ENCODE measurements at regions not wholly inside any gene's neighbourhood (a gene's known extent, or its start where the extent isn't known, plus 50 kb on each side); places are given as distances from the start of the nearest gene placed in this dataset.

DNA sequence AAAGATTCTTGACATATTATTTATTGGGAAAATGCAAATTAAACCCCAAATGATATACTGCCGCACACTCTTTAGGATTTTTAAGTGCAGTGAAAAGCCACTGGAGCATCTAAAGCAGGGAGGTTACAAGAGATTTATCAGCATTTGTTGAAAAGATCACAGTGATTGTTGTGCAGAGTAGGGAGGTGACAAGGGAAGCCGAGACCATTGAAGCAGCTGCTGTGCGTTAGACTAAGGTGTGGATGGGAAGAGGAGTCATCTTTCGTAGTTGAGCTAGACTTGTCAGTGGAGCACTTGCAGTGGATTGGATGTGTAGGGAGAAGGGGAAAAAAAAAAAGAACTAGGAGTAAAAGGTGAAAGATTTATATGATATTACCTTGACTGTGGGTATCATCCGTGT, 854.6 kb downstream of the NTRK3 start:
- Histone ChIP-seq H3K27me3 (replicated peaks; ENCODE audit: control insufficient read depth, insufficient read depth, low read length) (peaks cover 4% of the 10 kb centered on the region), H3K9me3 (ENCODE audit: control insufficient read depth, low read length) (no peaks in the 10 kb centered on the region), H3K4me1 (ENCODE audit: control insufficient read depth, insufficient read depth, low read length) (no peaks in the 10 kb centered on the region), H3K4me3 (ENCODE audit: low read length) (no peak overlapping the region), H3K9ac (ENCODE audit: low read length) (no peak overlapping the region), H3K36me3 (ENCODE audit: control insufficient read depth, insufficient read depth, low read length, severe bottlenecking) (no peaks in the 10 kb centered on the region)
- DNase-seq (ENCODE audit: low read depth) = no peak

DNA sequence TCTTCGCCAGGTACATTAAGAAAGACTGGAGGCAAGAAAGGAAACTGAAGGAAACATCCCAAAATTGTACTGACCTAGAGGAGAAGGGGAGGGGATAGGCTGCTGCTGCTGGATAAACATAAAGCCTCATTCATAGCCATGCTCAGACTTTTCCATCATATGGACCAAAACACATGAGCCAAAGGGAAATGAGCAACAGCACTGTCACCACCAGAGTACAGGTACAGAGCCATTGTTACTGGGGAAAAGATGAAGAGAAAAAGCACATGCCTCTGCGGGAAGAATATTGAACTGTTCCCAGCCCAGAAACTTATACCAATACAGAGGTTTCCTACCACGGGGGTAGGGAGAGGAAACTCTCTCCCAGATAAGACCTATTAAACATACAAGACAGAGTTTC, 861.9 kb downstream of the NTRK3 start:
- Histone ChIP-seq H3K4me1 (ENCODE audit: control insufficient read depth, insufficient read depth, low read length) (no peaks in the 10 kb centered on the region), H3K9ac (ENCODE audit: low read length) (no peak overlapping the region), H3K9me3 (ENCODE audit: control insufficient read depth, low read length) (peaks cover 17% of the 10 kb centered on the region), H3K27me3 (replicated peaks; ENCODE audit: control insufficient read depth, insufficient read depth, low read length) (no peaks in the 10 kb centered on the region), H3K4me3 (ENCODE audit: low read length) (no peak overlapping the region), H3K36me3 (ENCODE audit: control insufficient read depth, insufficient read depth, low read length, severe bottlenecking) (no peaks in the 10 kb centered on the region)
- DNase-seq (ENCODE audit: low read depth) = no peak

DNA sequence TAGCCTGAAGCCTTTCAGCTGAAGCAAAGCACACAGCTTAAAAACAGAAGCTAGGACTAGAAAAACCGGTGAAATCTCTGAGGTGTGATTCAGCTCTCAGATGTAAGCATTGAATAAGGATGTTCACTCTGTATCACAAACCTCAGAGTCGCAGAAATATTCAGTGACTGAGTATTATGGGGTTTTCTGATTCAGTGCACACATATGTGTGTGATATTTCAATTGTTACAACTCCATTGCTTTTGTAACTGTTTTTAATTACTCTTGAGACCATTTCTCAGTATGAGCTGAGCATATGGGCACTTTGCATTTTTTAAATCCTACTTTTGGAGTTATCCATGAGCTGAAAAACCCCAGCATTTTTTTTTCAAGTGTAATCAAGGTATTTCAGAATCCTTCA, 868.8 kb downstream of the NTRK3 start:
- H3K4me1 ChIP-seq (ENCODE audit: control insufficient read depth, insufficient read depth, low read length) = no peaks in the 10 kb centered on the region
- no peak overlapping the region for H3K4me3 ChIP-seq (ENCODE audit: low read length)
- peaks cover 4% of the 10 kb centered on the region for H3K9me3 ChIP-seq (ENCODE audit: control insufficient read depth, low read length)
- H3K27me3 ChIP-seq (replicated peaks; ENCODE audit: control insufficient read depth, insufficient read depth, low read length) = no peaks in the 10 kb centered on the region
- DNase-seq (ENCODE audit: low read depth) = no peak
- no peak overlapping the region for H3K9ac ChIP-seq (ENCODE audit: low read length)
- H3K36me3 ChIP-seq (ENCODE audit: control insufficient read depth, insufficient read depth, low read length, severe bottlenecking) = no peaks in the 10 kb centered on the region

DNA sequence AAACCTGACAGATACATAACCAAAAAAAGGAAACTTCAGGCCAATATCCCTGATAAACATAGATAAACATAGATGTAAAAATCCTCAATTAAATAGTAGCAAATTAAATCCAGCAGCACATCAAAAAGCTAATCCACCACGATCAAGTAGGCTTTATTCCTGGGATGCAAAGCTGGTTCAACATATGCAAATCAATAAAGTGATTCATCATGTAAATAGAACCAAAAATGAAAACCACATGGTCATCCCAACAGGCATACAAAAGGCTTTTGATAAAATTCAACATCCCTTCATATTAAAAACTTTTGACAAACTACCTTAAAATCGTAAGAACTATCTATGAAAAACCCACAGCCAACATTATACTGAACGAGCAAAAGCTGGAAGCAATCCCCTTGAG, 882.2 kb downstream of the NTRK3 start:
- no peaks in the 10 kb centered on the region for H3K36me3 ChIP-seq (ENCODE audit: control insufficient read depth, insufficient read depth, low read length, severe bottlenecking)
- H3K4me3 ChIP-seq (ENCODE audit: low read length) = no peak overlapping the region
- no peak for DNase-seq (ENCODE audit: low read depth)
- peaks cover 8% of the 10 kb centered on the region for H3K9me3 ChIP-seq (ENCODE audit: control insufficient read depth, low read length)
- H3K4me1 ChIP-seq (ENCODE audit: control insufficient read depth, insufficient read depth, low read length) = peaks cover 3% of the 10 kb centered on the region
- H3K27me3 ChIP-seq (replicated peaks; ENCODE audit: control insufficient read depth, insufficient read depth, low read length) = no peaks in the 10 kb centered on the region
- no peak overlapping the region for H3K9ac ChIP-seq (ENCODE audit: low read length)

DNA sequence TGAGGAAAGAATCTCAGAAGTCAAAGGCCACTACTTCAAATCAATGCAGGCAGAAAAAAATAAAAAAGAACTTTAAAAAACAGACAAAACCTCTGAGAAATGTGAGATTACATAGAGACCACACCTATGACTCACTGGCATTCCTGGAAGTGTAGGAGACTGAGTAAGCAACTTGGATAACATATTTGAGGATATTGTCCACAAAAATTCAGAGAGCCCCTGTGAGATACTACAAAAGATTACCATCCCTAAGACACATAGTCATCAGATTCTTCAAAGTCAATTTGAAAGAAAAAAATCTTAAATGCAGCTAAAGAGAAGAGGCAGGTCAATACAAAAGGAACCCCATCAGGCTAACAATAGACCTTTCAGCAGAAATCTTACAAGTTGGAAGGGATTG, 887.3 kb downstream of the NTRK3 start:
- Histone ChIP-seq H3K36me3 (ENCODE audit: control insufficient read depth, insufficient read depth, low read length, severe bottlenecking) (no peaks in the 10 kb centered on the region), H3K27me3 (replicated peaks; ENCODE audit: control insufficient read depth, insufficient read depth, low read length) (no peaks in the 10 kb centered on the region), H3K9me3 (ENCODE audit: control insufficient read depth, low read length) (peaks cover 8% of the 10 kb centered on the region), H3K4me3 (ENCODE audit: low read length) (no peak overlapping the region), H3K9ac (ENCODE audit: low read length) (no peak overlapping the region), H3K4me1 (ENCODE audit: control insufficient read depth, insufficient read depth, low read length) (peaks cover 25% of the 10 kb centered on the region)
- DNase-seq (ENCODE audit: low read depth) = peak; percentile 60

DNA sequence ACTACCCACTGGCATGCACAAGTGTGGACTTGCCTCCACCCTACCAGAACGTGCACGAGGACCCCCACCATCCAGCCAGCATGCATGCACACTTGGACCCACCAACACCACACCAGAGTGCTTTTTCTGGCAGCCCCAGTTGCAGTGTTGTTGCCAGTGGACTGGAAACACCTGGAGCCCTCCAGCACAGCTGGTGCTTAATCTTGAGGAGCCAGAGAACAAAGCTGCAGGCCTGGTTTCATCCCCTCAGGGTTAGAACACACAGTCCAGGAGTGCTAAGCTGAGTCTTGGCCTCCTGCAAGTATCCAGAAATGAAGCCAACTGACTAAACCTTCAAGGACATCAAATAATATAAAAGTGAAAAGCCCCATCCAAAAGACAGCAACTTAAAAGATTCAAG, 888.0 kb downstream of the NTRK3 start:
- no peak overlapping the region for H3K9ac ChIP-seq (ENCODE audit: low read length)
- no peak overlapping the region for H3K4me3 ChIP-seq (ENCODE audit: low read length)
- no peak for DNase-seq (ENCODE audit: low read depth)
- no peaks in the 10 kb centered on the region for H3K36me3 ChIP-seq (ENCODE audit: control insufficient read depth, insufficient read depth, low read length, severe bottlenecking)
- H3K27me3 ChIP-seq (replicated peaks; ENCODE audit: control insufficient read depth, insufficient read depth, low read length) = no peaks in the 10 kb centered on the region
- peaks cover 25% of the 10 kb centered on the region for H3K4me1 ChIP-seq (ENCODE audit: control insufficient read depth, insufficient read depth, low read length)
- H3K9me3 ChIP-seq (ENCODE audit: control insufficient read depth, low read length) = peaks cover 8% of the 10 kb centered on the region

DNA sequence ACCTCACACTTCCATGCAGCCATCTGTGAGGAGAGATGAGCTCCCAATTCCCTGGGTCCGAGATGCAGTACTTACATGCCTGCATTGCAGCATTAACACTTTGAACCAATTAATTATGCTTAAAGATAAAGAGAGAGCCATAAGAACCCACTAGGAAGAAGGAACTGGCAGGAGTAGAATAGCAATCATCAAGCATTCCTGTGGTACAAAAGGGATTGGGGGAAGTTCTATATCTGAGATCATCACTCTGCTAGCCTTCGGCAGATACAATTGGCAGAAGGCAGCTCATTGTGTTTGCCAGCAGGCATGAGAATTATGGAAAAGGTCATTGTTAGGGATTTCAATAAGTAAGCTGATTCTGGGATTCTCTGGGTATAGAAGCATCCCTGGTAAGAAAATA, 891.4 kb downstream of the NTRK3 start:
- peaks cover 25% of the 10 kb centered on the region for H3K4me1 ChIP-seq (ENCODE audit: control insufficient read depth, insufficient read depth, low read length)
- H3K4me3 ChIP-seq (ENCODE audit: low read length) = no peak overlapping the region
- peak; percentile 28 for DNase-seq (ENCODE audit: low read depth)
- H3K27me3 ChIP-seq (replicated peaks; ENCODE audit: control insufficient read depth, insufficient read depth, low read length) = no peaks in the 10 kb centered on the region
- H3K36me3 ChIP-seq (ENCODE audit: control insufficient read depth, insufficient read depth, low read length, severe bottlenecking) = no peaks in the 10 kb centered on the region
- H3K9ac ChIP-seq (ENCODE audit: low read length) = no peak overlapping the region
- peaks cover 5% of the 10 kb centered on the region for H3K9me3 ChIP-seq (ENCODE audit: control insufficient read depth, low read length)

DNA sequence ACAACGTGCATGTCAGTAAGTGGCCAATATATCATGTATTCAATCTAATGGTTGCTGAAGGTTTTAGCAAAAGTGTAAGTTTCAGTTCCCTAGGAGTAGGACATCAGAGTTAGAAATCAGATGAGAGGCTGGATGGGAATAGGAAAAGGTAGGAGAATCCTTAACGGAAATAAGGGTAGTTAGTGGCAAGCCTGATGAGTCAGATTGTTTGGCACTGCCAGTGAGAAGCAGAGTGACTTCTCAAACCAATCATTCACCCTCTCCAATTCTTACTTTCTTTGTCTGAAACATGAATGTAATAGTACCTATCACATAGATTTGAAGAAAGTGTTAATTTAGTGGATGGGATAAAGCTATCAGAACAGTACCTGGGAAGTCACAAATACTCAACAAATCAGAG, 894.0 kb downstream of the NTRK3 start:
- Histone ChIP-seq H3K27me3 (replicated peaks; ENCODE audit: control insufficient read depth, insufficient read depth, low read length) (no peaks in the 10 kb centered on the region), H3K4me3 (ENCODE audit: low read length) (no peak overlapping the region), H3K9ac (ENCODE audit: low read length) (no peak overlapping the region), H3K9me3 (ENCODE audit: control insufficient read depth, low read length) (no peaks in the 10 kb centered on the region), H3K4me1 (ENCODE audit: control insufficient read depth, insufficient read depth, low read length) (peaks cover 11% of the 10 kb centered on the region), H3K36me3 (ENCODE audit: control insufficient read depth, insufficient read depth, low read length, severe bottlenecking) (no peaks in the 10 kb centered on the region)
- no peak for DNase-seq (ENCODE audit: low read depth)

DNA sequence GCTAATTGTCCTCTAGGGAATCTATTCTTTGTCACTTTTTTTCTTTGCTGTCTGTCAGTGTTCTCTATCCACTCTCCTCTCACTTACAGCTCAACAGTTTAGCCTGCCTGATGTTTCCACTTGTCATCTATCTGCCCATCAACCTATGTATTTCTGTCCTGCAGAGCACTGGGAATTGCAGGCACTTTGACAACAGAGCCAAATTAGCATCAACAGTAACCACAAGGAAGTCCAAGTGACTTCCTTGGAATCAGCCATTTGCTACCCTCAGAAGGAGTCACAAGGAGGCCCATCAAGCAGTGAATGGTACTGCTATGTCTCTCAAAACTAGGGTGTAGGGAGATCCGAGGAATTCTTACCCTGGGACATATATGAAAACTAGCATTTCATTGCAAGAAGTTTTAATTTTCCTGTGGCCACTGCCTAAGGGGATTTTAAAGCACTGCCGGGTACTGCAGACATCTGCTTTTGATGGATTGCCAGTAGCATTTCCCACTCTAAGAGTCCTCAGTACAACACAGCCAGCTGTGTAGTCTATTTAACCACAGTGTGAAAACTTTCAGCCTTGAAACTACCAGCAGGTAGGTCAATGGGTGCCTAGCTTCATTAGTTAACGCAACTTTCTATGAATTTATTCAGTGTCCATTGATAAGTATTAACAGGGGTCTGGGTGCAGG, 898.8 kb downstream of the NTRK3 start:
- peaks cover 5% of the 10 kb centered on the region for H3K4me1 ChIP-seq (ENCODE audit: control insufficient read depth, insufficient read depth, low read length)
- no peak overlapping the region for H3K4me3 ChIP-seq (ENCODE audit: low read length)
- no peak overlapping the region for H3K9ac ChIP-seq (ENCODE audit: low read length)
- H3K9me3 ChIP-seq (ENCODE audit: control insufficient read depth, low read length) = no peaks in the 10 kb centered on the region
- H3K36me3 ChIP-seq (ENCODE audit: control insufficient read depth, insufficient read depth, low read length, severe bottlenecking) = no peaks in the 10 kb centered on the region
- no peaks in the 10 kb centered on the region for H3K27me3 ChIP-seq (replicated peaks; ENCODE audit: control insufficient read depth, insufficient read depth, low read length)
- no peak for DNase-seq (ENCODE audit: low read depth)

DNA sequence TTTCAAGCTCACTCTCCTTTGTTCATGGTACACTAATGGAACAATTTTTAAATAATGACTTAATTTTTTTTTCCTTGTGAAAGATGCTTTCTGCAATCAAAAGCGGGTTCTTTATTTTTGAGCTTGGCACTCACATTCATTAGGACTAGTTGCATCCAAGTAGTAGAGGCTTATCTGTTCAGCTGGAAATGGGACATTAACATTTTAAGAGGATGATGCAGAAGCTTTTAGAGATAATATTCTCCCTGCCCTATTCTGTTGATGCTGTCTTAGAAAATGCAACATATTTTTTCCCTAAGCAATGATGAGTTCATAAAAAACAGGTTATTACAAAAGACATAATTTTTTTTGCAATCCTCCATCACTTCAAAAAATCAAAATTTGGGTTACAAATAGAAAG, 900.6 kb downstream of the NTRK3 start:
- no peaks in the 10 kb centered on the region for H3K36me3 ChIP-seq (ENCODE audit: control insufficient read depth, insufficient read depth, low read length, severe bottlenecking)
- H3K4me3 ChIP-seq (ENCODE audit: low read length) = no peak overlapping the region
- no peaks in the 10 kb centered on the region for H3K27me3 ChIP-seq (replicated peaks; ENCODE audit: control insufficient read depth, insufficient read depth, low read length)
- H3K9ac ChIP-seq (ENCODE audit: low read length) = no peak overlapping the region
- no peak for DNase-seq (ENCODE audit: low read depth)
- H3K4me1 ChIP-seq (ENCODE audit: control insufficient read depth, insufficient read depth, low read length) = peaks cover 5% of the 10 kb centered on the region
- no peaks in the 10 kb centered on the region for H3K9me3 ChIP-seq (ENCODE audit: control insufficient read depth, low read length)

DNA sequence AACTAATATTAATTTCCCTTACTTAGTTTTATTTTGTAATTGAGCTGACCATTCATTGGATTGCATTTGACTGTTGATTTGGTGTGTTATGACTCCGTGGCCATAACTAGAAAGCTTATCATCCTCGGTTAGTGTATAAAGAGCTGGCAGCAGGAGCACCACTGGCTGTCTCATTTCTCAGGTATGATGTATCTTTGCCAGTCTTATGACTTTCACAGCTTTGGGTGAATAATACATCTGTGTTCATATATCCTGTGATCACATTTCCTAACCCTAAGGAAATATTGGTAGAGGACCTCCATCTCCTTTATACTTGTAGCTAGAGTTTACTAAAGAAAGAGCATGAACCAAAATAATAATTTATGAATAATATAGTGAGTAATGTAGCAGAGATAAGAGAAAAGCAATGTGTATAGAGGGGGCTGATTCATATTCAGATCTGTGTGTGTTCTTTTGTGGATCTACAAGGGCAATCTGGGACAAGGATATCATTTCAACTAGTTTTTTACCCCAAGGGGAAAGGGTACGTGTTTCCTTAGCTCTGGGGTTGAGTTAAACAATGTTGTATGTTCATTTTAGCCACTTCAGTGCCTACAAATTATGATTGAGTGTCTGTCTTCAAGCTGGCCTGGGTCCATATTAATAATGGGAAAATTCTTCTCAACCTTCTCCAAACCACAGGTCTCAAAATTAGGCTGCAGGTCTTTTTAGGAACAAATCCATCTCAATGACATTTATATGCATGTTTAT, 901.7 kb downstream of the NTRK3 start:
- H3K9ac ChIP-seq (ENCODE audit: low read length) = no peak overlapping the region
- H3K27me3 ChIP-seq (replicated peaks; ENCODE audit: control insufficient read depth, insufficient read depth, low read length) = no peaks in the 10 kb centered on the region
- H3K4me1 ChIP-seq (ENCODE audit: control insufficient read depth, insufficient read depth, low read length) = peaks cover 5% of the 10 kb centered on the region
- H3K9me3 ChIP-seq (ENCODE audit: control insufficient read depth, low read length) = no peaks in the 10 kb centered on the region
- peak; percentile 26 for DNase-seq (ENCODE audit: low read depth)
- no peaks in the 10 kb centered on the region for H3K36me3 ChIP-seq (ENCODE audit: control insufficient read depth, insufficient read depth, low read length, severe bottlenecking)
- no peak overlapping the region for H3K4me3 ChIP-seq (ENCODE audit: low read length)

All from adipocyte (in vitro differentiated cells).